Aorta (tissue), 5 donors: ENCODE measurements at regions not wholly inside any gene's neighbourhood (a gene's known extent, or its start where the extent isn't known, plus 50 kb on each side); places are given as distances from the start of the nearest gene placed in this dataset.

ENCODE experiments used
- ATAC-seq: fragments of 200-7000 bp; cut with Tn5 transposase; one replicate; pipeline ENCODE4 v1.9.1; 2022; ENCODE audit warnings: moderate library complexity; ENCODE audit not compliant: low FRiP score
- DNase-seq, 2 donors: peaks; one replicate each; pipeline ENCODE4 v3.0.0-alpha.2; 2020
- H3K27ac ChIP-seq, 2 donors: one replicate each; pipeline ENCODE4 v1.5.1; 2013; ENCODE audit warnings: low read length in 2 of 2, mild to moderate bottlenecking in 2 of 2, moderate library complexity in 2 of 2, control low read depth in 1 of 2, inconsistent platforms in 1 of 2, low read depth in 1 of 2
- H3K27me3 ChIP-seq, 2 donors: one replicate each; pipeline ENCODE4 v1.6.1; 2013; ENCODE audit warnings: control low read depth in 1 of 2, low read length in 1 of 2, mild to moderate bottlenecking in 1 of 2, moderate library complexity in 1 of 2; ENCODE audit not compliant: insufficient read depth in 2 of 2, control insufficient read depth in 1 of 2
- H3K36me3 ChIP-seq, 2 donors: one replicate each; pipeline ENCODE4 v1.6.1; 2013; ENCODE audit warnings: control low read depth in 1 of 2, low read length in 1 of 2, mild to moderate bottlenecking in 1 of 2; ENCODE audit not compliant: insufficient read depth in 2 of 2, control insufficient read depth in 1 of 2
- H3K4me1 ChIP-seq, 2 donors: one replicate each; pipeline ENCODE4 v1.6.1; 2013; ENCODE audit warnings: low read length in 2 of 2, control low read depth in 1 of 2, mild to moderate bottlenecking in 1 of 2, moderate library complexity in 1 of 2; ENCODE audit not compliant: insufficient read depth in 2 of 2, control insufficient read depth in 1 of 2
- H3K4me3 ChIP-seq, 2 donors: one replicate each; pipeline ENCODE4 v1.5.1; 2013; ENCODE audit warnings: low read length in 2 of 2, control low read depth in 1 of 2, mild to moderate bottlenecking in 1 of 2
- H3K9me3 ChIP-seq: one replicate; pipeline ENCODE4 v1.6.1; 2013; ENCODE audit warnings: mild to moderate bottlenecking, low read length; ENCODE audit not compliant: control insufficient read depth
- WGBS, 2 donors: extraction: QIAGEN DNeasy Blood & Tissue Kit; methylation state at CpG; one replicate each; pipeline ENCODE4 v1.1.7; 2013; 5-methylcytosine and 5-hydroxymethylcytosine counted together
- intact Hi-C, 2 donors: fragments of 100-400 bp; cut with DNase I; formaldehyde crosslinking; loops; one replicate each; pipeline versions ENCODE4 v1.14.2 to v1.15.0; 2022
- donor health status: healthy with polysubstance abuse.
- donor health status: Bipolar disorder and iron deficiency.
- donor health status: DM: no; HTN: no; CAD: no.
- donor health status: DM: no; HTN: no; CAD: no.
- donor health status: DM: yes; HTN: yes; CAD: no.

- H3K9me3 ChIP-seq, result no peaks in the 10 kb centered on the region
- DNase-seq, result no peak
- H3K27me3 ChIP-seq, result no peaks in the 10 kb centered on the region
- H3K4me3 ChIP-seq, result no peak overlapping the region
- H3K27ac ChIP-seq, result no peak overlapping the region
- no peaks in the 10 kb centered on the region for H3K4me1 ChIP-seq
- intact Hi-C loops, result no loop called here
- WGBS, 2 donors, result 95 to 98% methylated on average over 5 of the region's 5 CpGs
- no peaks in the 10 kb centered on the region for H3K36me3 ChIP-seq
- ATAC-seq, result no peak
Observed at GRCh38 chr2:107160640-107161239, 274.8 kb upstream of the ST6GAL2 start.

DNA sequence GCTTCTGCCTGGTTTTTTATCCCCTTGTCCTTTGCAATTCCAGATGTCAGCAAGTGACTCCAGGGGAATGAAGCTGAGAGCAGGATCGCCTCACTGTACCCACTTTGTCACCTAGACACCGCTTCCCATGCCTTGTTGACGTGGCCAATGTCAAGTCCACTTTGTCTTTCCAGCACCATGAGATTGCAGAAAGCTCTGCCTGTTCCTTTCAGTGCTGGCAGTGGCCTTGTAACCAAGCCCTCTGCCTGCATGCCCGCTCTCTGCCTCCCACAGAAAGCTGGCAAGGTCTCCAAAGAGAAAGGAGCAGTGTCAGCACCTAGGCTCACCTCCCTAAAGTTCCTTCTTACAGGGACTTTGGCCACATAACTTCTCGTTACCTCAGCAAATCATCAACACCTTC, 282.2 kb upstream of the ST6GAL2 start:
- 89 to 99% methylated on average over 5 of the region's 5 CpGs for WGBS, 2 donors
- Histone ChIP-seq H3K4me3 (no peak overlapping the region), H3K27ac (no peak overlapping the region), H3K27me3 (no peaks in the 10 kb centered on the region), H3K9me3 (no peaks in the 10 kb centered on the region), H3K36me3 (no peaks in the 10 kb centered on the region), H3K4me1 (no peaks in the 10 kb centered on the region)
- intact Hi-C loops, result no loop called here
- no peak for ATAC-seq
- DNase-seq, result no peak

- no peaks in the 10 kb centered on the region for H3K9me3 ChIP-seq
- intact Hi-C loops, result no loop called here
- DNase-seq (no peak), ATAC-seq (no peak)
- no peaks in the 10 kb centered on the region for H3K27me3 ChIP-seq
- H3K36me3 ChIP-seq, result no peaks in the 10 kb centered on the region
- 40 to 44% methylated on average over 9 of the region's 9 CpGs for WGBS, 2 donors
- peaks cover 3 to 5% of the 10 kb centered on the region in 2 donors for H3K4me1 ChIP-seq
- H3K4me3 ChIP-seq, result no peak overlapping the region
- H3K27ac ChIP-seq, result no peak overlapping the region
Observed at GRCh38 chr2:107174171-107174570, 288.2 kb upstream of the ST6GAL2 start.

GRCh38 chr2:107182981-107183380, 297.0 kb upstream of the ST6GAL2 start:
- no peaks in the 10 kb centered on the region for H3K27me3 ChIP-seq
- H3K36me3 ChIP-seq, result no peaks in the 10 kb centered on the region
- H3K4me1 ChIP-seq, result no peaks in the 10 kb centered on the region
- intact Hi-C loops, result no loop called here
- H3K27ac ChIP-seq, result no peak overlapping the region
- no peak for DNase-seq
- WGBS, 2 donors, result 52 to 54% methylated on average over 4 of the region's 4 CpGs
- H3K4me3 ChIP-seq, result no peak overlapping the region
- no peak for ATAC-seq
- no peaks in the 10 kb centered on the region for H3K9me3 ChIP-seq

- intact Hi-C loops, result no loop called here
- WGBS, 2 donors, result 54 to 88% methylated on average over 3 of the region's 3 CpGs
- no peaks in the 10 kb centered on the region for H3K9me3 ChIP-seq
- no peaks in the 10 kb centered on the region for H3K4me1 ChIP-seq
- ATAC-seq, result no peak
- H3K4me3 ChIP-seq, result no peak overlapping the region
- no peaks in the 10 kb centered on the region for H3K36me3 ChIP-seq
- no peak overlapping the region for H3K27ac ChIP-seq
- no peak for DNase-seq
- no peaks in the 10 kb centered on the region for H3K27me3 ChIP-seq
Observed at GRCh38 chr2:107187870-107188269, 301.9 kb upstream of the ST6GAL2 start.

DNA sequence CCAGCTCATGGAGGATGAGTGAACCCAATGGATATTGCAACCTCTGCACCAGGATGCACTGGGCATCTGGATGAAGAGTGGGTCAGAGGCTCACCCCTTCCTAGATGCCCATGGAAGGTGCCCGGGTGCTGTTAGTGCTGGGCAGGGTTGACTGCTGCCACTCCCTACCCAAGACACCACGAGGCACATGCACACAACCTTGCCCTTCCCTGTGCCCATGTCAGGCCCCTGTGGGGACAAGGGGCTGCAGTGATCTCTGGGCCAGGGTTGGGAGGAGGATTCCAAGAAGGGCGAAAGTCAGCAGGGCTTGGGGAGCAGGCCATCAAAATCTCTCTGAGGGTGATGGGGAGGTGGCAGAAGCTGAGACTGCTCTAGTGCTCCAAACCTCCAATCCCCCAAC, 309.7 kb upstream of the ST6GAL2 start:
- H3K4me1 ChIP-seq, result no peaks in the 10 kb centered on the region
- no peak overlapping the region for H3K4me3 ChIP-seq
- DNase-seq (no peak), ATAC-seq (no peak)
- no peaks in the 10 kb centered on the region for H3K27me3 ChIP-seq
- no peaks in the 10 kb centered on the region for H3K36me3 ChIP-seq
- 93 to 100% methylated on average over 3 of the region's 3 CpGs for WGBS, 2 donors
- intact Hi-C loops, result no loop called here
- H3K27ac ChIP-seq, result no peak overlapping the region
- H3K9me3 ChIP-seq, result no peaks in the 10 kb centered on the region

DNA sequence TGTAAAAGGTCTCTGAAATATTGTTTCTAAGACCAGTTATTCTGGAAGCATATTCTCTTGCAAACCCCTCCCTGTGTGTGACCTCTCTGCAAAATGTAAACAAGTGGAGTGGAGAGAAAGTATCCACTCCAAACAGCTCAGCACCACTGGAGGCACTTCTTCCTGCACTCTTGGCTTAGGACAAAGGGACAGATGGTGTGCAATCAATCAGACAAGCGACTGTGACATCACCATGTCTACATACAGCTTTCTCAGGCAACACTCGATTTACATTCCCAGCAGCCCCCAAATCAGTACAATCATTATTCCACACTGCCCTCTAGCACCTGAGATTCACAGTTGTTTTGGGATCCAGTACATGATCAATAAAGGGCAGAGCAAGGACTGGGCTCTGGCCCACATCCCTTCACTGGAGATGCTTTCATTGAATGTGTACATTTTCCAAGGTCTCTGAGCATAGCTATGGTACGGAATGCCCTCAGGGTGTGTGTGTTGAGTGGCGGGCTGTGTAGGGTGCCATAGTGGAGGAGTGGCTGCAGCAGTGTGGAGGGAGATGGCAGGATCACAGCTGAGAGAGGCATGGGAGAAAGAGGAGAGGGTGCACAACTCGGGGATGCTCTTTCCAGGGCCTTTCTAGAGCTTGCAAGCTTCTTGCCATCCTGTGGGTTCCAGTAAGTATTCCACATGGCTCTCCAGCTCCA, 311.8 kb upstream of the ST6GAL2 start:
- H3K27ac ChIP-seq, result no peak overlapping the region
- ATAC-seq (no peak), DNase-seq (no peak)
- WGBS, 2 donors, result 85 to 94% methylated on average over 5 of the region's 5 CpGs
- H3K27me3 ChIP-seq, result no peaks in the 10 kb centered on the region
- no peaks in the 10 kb centered on the region for H3K9me3 ChIP-seq
- no peaks in the 10 kb centered on the region for H3K36me3 ChIP-seq
- intact Hi-C loops, result no loop called here
- H3K4me1 ChIP-seq, result peaks cover 0 to 2% of the 10 kb centered on the region in 2 donors
- H3K4me3 ChIP-seq, result no peak overlapping the region

DNA sequence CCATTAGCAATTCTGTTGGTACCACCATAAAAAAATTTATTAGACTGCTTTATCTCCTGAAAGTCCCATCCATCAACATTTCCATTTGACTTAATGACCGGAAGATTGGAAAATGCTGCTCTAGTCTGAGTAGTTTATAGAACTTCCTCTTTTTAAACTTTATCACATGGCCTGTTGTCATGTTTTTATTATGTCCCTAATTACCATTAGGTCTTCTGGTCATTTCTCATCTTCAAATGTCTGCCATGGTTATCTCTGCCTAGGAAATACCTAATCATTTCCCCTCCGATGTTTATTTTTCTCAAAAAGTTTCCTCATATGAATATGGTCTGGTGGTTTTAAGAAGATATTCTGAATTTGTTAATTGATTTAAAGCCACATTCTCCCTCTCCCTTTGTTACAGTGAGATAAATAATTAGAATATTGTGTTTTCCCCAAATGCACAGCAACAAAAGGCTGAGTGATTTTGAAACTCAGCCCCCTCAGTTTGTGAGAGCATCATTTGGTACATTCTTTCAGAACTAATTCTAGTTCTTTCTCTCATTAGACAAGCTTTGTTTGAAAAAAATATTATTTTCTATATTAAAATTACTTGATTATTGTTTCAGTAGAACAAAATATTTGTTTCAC, 317.1 kb upstream of the ST6GAL2 start:
- intact Hi-C loops, result no loop called here
- H3K4me1 ChIP-seq, result peaks cover 0 to 2% of the 10 kb centered on the region in 2 donors
- DNase-seq (no peak), ATAC-seq (no peak)
- peaks cover 1% of the 10 kb centered on the region for H3K9me3 ChIP-seq
- H3K27ac ChIP-seq, result no peak overlapping the region
- H3K27me3 ChIP-seq, result no peaks in the 10 kb centered on the region
- no peaks in the 10 kb centered on the region for H3K36me3 ChIP-seq
- no peak overlapping the region for H3K4me3 ChIP-seq
- 46 to 47% methylated on average over 2 of the region's 2 CpGs for WGBS, 2 donors
